GM18519 (cell line): ENCODE measurements at regions not wholly inside any gene's neighbourhood (a gene's known extent, or its start where the extent isn't known, plus 50 kb on each side); places are given as distances from the start of the nearest gene placed in this dataset.
"Not testable (repeated sequence)": the region's sequence is repeated elsewhere in the genome, so short reads cannot be mapped to it uniquely, and the experiment has no call there.

ENCODE experiments used
- ATAC-seq: cut with Tn5 transposase; IDR thresholded peaks from one replicate; pipeline ENCODE4 v1.9.1; 2021; ENCODE audit warnings: mild to moderate bottlenecking, moderate library complexity; ENCODE audit not compliant: unreplicated experiment, low FRiP score

GRCh38 chr10:35263827-35264226 is 72.5 kb upstream of the CCNY start:
- ATAC-seq, result not testable (repeated sequence)

DNA sequence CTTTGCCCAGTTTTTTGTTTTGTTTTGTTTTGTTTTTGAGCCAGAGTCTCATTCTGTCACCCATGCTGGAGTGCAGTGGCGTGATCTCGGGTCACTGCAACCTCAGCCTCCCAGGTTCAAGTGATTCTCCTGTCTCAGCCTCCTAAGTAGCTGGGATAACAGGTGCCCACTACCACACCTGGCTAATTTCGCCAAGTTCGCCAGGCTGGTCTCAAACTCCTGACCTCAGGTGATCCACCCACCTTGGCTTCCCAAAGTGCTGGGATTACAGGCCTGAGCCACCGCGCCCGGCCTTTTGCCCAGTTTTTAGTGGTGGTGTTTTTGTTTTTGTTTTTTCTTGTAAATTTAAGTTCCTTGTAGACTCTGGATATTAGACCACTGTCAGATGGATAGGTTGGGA is 71.7 kb upstream of the CCNY start:
- ATAC-seq, result not testable (repeated sequence)

- ATAC-seq, result no peak
Measured at GRCh38 chr10:35265435-35265834, 70.9 kb upstream of the CCNY start.

DNA sequence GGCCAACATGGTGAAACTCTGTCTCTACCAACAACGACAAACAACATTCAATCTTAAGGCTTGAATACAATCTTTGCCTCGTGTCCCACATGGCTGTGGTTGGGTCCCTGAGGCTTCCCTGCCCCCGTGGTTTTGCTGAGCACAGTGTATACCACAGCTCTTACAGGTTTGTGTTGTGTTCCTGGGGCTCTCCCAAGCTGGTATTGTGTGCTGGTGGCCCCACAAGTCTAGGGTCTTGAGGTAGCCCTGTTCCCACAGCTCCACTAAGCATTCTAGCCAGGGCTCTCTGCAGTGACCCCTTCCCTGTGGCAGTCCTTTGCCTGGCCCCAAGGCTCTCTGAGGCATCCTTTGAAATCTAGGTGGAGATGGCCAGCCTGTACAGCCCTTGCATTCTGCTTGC is 68.0 kb upstream of the CCNY start:
- no peak for ATAC-seq

GRCh38 chr10:35268791-35269257 is 67.5 kb upstream of the CCNY start:
- no peak for ATAC-seq

DNA sequence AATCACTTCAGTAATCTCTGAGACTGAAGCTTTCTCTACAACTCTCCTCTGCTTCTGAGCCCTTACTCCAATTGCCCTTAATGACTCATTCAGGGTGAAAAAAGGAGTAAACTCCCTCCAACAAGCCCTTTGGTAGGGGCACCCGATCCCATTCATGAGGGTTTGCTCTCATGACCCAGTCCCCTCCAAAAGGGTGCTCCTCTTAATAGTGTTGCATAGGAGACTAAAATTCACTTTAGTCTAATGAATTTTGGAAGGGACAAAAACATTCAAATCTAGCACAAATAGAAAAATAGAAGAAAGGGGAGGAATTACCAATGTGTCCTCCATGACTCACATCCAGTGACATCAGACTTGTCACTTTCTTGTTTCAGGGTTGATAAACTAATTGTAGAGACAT is 66.2 kb upstream of the CCNY start:
- ATAC-seq, result no peak

- peak; percentile 46 for ATAC-seq
Measured at GRCh38 chr10:35271086-35271858, 65.0 kb upstream of the CCNY start.

GRCh38 chr10:35271859-35272165 is 64.5 kb upstream of the CCNY start:
- not testable (repeated sequence) for ATAC-seq

- not testable (repeated sequence) for ATAC-seq
Measured at GRCh38 chr10:35272401-35272800, 63.9 kb upstream of the CCNY start.

DNA sequence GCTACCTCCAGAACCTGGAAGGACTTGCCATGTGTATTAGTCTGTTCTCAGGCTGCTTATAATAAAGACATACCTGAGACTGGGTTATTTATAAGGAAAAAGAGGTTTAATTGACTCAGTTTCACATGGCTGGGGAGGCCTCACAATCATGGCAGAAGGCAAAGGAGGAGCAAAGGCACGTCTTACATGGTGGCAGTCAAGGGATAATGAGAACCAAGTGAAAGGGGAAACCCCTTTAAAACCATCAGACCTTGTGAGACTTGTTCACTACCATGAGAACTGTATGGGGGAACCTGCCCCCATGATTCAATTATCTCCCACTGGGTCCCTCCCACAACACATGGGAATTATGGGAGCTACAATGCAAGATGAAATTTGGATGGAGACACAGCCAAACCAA is 62.3 kb upstream of the CCNY start:
- ATAC-seq, result not testable (repeated sequence)

DNA sequence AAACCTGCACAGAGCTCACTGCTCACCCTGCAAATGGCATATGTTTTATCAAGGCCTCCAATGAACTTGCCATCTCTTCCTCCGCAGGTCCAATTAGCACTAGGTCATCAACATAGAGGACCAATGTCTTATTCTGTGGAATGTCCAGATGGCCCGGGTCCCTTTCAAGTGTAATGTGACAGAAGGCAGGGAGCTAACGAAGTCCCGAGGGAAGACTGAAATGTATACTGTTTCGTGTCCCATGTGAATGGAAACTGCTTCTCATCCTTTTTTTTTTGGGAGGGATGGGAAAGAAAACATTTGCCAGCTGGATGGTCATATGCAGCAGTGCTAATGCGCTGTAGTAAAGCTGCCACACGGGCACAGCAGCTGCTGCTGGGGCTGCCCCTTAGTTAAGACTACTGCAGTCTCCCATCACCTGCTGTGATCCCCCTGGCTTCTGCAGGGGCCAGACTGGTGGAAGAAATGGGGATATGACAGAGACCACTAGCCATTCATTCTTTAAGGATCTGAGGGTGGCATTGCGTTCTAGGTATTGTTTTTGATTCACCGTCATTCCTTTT is 61.7 kb upstream of the CCNY start:
- ATAC-seq, result no peak

GRCh38 chr10:35276889-35277288 is 59.4 kb upstream of the CCNY start:
- ATAC-seq, result no peak

- not testable (repeated sequence) for ATAC-seq
Measured at GRCh38 chr10:35280246-35280645, 56.1 kb upstream of the CCNY start.
